Fibroblast of mammary gland (primary cell): ENCODE measurements at regions not wholly inside any gene's neighbourhood (a gene's known extent, or its start where the extent isn't known, plus 50 kb on each side); places are given as distances from the start of the nearest gene placed in this dataset.

Source experiments
- DNase-seq: peaks from one replicate; pipeline ENCODE4 v3.0.0-alpha.2; 2010; ENCODE audit warnings: low read depth
- H3K4me3 ChIP-seq: 2 replicates; pipeline ENCODE4 v1.5.1; 2011; ENCODE audit warnings: low read depth, mild to moderate bottlenecking, low read length, moderate library complexity; ENCODE audit not compliant: control insufficient read depth
- CTCF ChIP-seq: conservative IDR thresholded peaks from 2 replicates; pipeline ENCODE4 v1.5.1; 2011; ENCODE audit warnings: low read depth, low read length, inconsistent platforms; ENCODE audit not compliant: control insufficient read depth, insufficient read depth

GRCh38 chr14:73785834-73786635 is 65.6 kb upstream of the PTGR2 start:
- DNase-seq, result peak; percentile 96
- TF ChIP-seq CTCF, result peak; percentile 19
- H3K4me3 ChIP-seq, result peak overlapping the region; percentile 66

DNA sequence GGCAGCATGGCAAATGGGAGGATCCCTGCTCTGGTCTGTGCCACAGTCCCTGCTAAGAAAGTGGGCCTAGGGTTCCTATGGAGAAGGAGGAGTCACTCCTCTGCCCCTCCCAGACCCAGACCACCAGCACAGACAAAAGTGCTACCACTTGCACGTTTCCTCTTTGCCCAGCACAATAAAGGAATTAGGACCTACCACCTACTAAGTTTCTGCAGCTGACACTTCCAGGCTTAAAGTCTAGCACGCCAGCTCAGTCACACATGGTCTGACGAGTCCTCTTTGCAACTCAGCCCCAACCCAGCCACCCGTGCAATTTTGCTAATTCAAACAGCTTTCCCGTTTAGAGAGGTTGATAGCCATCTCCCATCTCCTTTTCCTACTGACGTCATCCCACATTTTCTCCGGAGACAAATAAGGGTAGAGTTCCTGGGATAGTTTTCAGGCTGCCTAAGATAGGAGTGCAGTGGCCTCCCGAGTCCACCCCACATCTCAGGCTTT is 66.2 kb upstream of the PTGR2 start:
- peak; percentile 92 for DNase-seq
- H3K4me3 ChIP-seq, result peak overlapping the region; percentile 66
- no peak for TF ChIP-seq CTCF

DNA sequence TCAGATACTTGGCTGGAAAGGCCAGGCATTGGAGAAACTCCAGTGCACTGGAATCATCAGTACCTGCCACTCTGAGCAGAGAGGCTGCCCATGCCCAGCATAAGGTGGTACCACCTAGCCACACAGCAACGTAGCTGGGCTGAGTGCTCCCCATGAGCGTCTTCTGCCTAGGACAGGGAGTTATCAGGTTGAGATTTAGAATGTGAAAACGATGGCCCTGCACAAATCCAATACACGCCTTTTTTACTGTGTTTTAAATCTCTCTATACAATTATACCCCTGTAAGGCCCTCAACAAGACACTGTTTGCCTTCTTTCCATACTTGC is 66.7 kb upstream of the PTGR2 start:
- no peak for TF ChIP-seq CTCF
- peak overlapping the region; percentile 66 for H3K4me3 ChIP-seq
- DNase-seq, result no peak

DNA sequence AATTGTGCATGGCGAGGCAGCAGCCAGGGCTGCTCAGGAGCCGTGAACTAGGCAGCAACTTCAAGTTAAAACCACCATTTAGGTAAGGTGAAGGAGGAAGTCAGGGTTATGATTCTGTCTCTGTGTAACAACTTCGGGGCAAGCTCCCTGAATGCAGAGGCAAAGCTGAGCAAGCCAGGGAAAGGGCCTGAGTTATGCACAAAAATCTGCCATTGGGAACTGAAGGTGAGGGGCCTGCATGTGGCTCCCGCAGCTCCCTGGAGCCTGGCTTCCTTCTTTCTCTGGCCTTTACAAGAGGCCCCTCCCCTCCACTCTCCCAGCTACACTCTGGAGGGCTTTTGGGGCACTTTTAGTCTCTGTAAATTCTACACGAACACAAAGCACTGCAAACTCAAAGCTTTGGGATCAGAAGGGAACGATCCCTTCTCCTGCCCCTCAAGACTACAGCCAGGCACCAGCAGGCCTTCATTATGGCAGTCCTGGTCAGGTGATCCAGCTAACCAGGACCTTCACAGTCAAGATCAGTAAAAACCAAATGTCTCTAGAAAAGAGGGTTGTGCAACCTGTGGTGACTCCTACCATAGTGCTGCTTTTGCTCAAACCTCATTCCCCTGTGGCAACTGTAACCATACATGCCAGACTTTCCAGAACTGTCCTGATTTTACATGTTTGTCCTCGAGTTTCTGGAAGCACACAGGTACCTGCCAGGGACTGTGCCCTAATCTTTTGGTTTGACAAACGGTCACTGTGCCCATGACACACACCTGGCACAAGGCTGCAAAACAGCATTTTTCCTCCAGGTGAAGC is 67.2 kb upstream of the PTGR2 start:
- TF ChIP-seq CTCF, result no peak
- no peak overlapping the region for H3K4me3 ChIP-seq
- peak; percentile 90 for DNase-seq

DNA sequence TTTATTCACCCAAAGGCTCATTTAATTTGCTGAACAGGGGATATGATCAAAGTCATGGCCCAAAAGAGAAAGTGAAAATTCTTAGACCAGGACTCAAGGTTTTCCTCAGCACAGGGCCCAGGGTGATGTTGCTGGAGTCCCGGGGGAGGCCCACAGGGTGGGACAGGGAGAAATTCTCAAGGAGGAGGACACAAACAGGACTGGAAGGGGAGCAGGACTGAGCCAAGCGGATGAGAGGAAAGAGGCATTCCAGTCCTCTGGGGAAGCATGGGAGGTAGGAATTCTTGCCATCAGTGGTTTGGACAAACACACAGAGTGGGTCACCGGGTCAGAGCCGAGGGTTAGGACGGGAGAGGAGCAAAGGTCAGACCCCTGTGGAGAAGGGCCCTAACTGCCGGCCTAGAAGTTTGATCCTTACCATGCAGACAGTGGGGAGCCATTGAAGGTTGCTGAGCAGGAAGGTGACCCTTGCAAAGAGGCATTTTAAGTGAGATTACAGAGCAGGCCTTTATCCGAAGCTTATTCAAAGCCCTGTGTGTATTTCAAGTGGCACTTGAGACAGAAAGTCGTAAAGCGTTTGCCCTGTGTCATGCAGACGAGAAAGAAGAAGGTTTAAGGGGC is 68.4 kb upstream of the PTGR2 start:
- no peak for DNase-seq
- H3K4me3 ChIP-seq, result no peak overlapping the region
- no peak for TF ChIP-seq CTCF

GRCh38 chr14:73782623-73783022 is 68.4 kb upstream of the PNMA1 start:
- DNase-seq, result no peak
- no peak for TF ChIP-seq CTCF
- H3K4me3 ChIP-seq, result no peak overlapping the region
